ENCODE measurements at regions not wholly inside any gene's neighbourhood (a gene's known extent, or its start where the extent isn't known, plus 50 kb on each side); places are given as distances from the start of the nearest gene placed in this dataset.

GRCh38 chr4:186481998-186482790 lies 73.2 kb downstream of the MTNR1A start:
- no peak for DNase-seq (ENCODE audit: low read depth)
- TF ChIP-seq CTCF (IDR thresholded peaks at IDR 0.05; ENCODE audit: insufficient read depth, low read length, poor library complexity, severe bottlenecking), result no peak
- peaks cover 2% of the 10 kb centered on the region for H3K27me3 ChIP-seq (ENCODE audit: control insufficient read depth, insufficient read depth, low read length)
- no peak overlapping the region for H3K4me3 ChIP-seq (ENCODE audit: low read depth, low read length)
- H3K36me3 ChIP-seq (ENCODE audit: control insufficient read depth, insufficient read depth, low read length), result no peaks in the 10 kb centered on the region

- H3K4me3 ChIP-seq (ENCODE audit: low read depth, low read length), result no peak overlapping the region
- H3K36me3 ChIP-seq (ENCODE audit: control insufficient read depth, insufficient read depth, low read length), result no peaks in the 10 kb centered on the region
- no peaks in the 10 kb centered on the region for H3K27me3 ChIP-seq (ENCODE audit: control insufficient read depth, insufficient read depth, low read length)
- no peak for TF ChIP-seq CTCF (IDR thresholded peaks at IDR 0.05; ENCODE audit: insufficient read depth, low read length, poor library complexity, severe bottlenecking)
- DNase-seq (ENCODE audit: low read depth), result no peak
Observed at GRCh38 chr4:186475202-186475601, 80.2 kb downstream of the MTNR1A start.

GRCh38 chr4:186473933-186474332 lies 81.4 kb downstream of the MTNR1A start:
- Histone ChIP-seq H3K27me3 (ENCODE audit: control insufficient read depth, insufficient read depth, low read length) (no peaks in the 10 kb centered on the region), H3K36me3 (ENCODE audit: control insufficient read depth, insufficient read depth, low read length) (no peaks in the 10 kb centered on the region), H3K4me3 (ENCODE audit: low read depth, low read length) (no peak overlapping the region)
- no peak for DNase-seq (ENCODE audit: low read depth)
- TF ChIP-seq CTCF (IDR thresholded peaks at IDR 0.05; ENCODE audit: insufficient read depth, low read length, poor library complexity, severe bottlenecking), result no peak

GRCh38 chr4:186472948-186473347 lies 82.4 kb downstream of the MTNR1A start:
- peak; percentile 59 for TF ChIP-seq CTCF (IDR thresholded peaks at IDR 0.05; ENCODE audit: insufficient read depth, low read length, poor library complexity, severe bottlenecking)
- Histone ChIP-seq H3K36me3 (ENCODE audit: control insufficient read depth, insufficient read depth, low read length) (no peaks in the 10 kb centered on the region), H3K27me3 (ENCODE audit: control insufficient read depth, insufficient read depth, low read length) (no peaks in the 10 kb centered on the region), H3K4me3 (ENCODE audit: low read depth, low read length) (no peak overlapping the region)
- DNase-seq (ENCODE audit: low read depth), result no peak

GRCh38 chr4:186471441-186471840 lies 83.9 kb downstream of the MTNR1A start:
- TF ChIP-seq CTCF (IDR thresholded peaks at IDR 0.05; ENCODE audit: insufficient read depth, low read length, poor library complexity, severe bottlenecking), result no peak
- no peak overlapping the region for H3K4me3 ChIP-seq (ENCODE audit: low read depth, low read length)
- H3K36me3 ChIP-seq (ENCODE audit: control insufficient read depth, insufficient read depth, low read length), result no peaks in the 10 kb centered on the region
- DNase-seq (ENCODE audit: low read depth), result no peak
- H3K27me3 ChIP-seq (ENCODE audit: control insufficient read depth, insufficient read depth, low read length), result no peaks in the 10 kb centered on the region

GRCh38 chr4:186458050-186458449 lies 97.3 kb downstream of the MTNR1A start:
- no peak overlapping the region for H3K4me3 ChIP-seq (ENCODE audit: low read depth, low read length)
- no peaks in the 10 kb centered on the region for H3K36me3 ChIP-seq (ENCODE audit: control insufficient read depth, insufficient read depth, low read length)
- no peak for TF ChIP-seq CTCF (IDR thresholded peaks at IDR 0.05; ENCODE audit: insufficient read depth, low read length, poor library complexity, severe bottlenecking)
- H3K27me3 ChIP-seq (ENCODE audit: control insufficient read depth, insufficient read depth, low read length), result no peaks in the 10 kb centered on the region
- no peak for DNase-seq (ENCODE audit: low read depth)
